ENCODE measurements at regions not wholly inside any gene's neighbourhood (a gene's known extent, or its start where the extent isn't known, plus 50 kb on each side); places are given as distances from the start of the nearest gene placed in this dataset.

DNA sequence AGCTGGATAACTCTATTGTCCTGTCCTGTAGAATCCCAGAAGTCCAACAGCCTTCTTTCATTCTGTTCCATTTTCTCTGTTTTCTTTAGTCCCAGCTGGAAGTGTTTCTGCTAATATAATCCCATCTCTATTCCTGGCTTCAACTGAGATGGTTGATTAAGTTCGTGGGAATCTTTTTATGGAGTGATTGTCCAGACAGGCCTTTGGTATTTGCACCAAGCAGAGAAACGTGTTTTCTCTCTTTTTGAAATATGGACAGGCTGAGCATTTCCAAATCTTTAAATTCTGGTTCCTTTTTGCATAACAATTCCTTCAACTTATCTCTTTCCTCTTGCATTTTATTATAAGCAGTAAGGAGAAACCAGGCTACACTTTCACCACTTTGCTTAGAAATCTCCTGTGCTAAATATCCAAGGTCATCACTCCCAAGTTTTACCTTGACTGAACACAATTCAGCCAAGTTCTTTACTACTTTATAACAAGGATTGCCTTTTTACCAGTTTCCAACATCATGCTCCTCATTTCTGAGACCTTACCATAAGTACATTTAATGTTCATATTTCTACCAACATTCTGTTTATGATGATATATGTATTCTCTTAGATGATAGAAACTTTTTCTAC lies 108.8 kb downstream of the ZFP36L2 start:
- Mint-ChIP-seq H3K4me1 (no peaks in the 10 kb centered on the region), H3K9me3 (peaks cover 22% of the 10 kb centered on the region), H3K27ac (no peak overlapping the region), H3K27me3 (ENCODE audit: insufficient read depth, low read depth, poor library complexity) (no peaks in the 10 kb centered on the region), H3K4me3 (no peak overlapping the region), H3K36me3 (ENCODE audit: low read depth) (peaks cover 10% of the 10 kb centered on the region)
- no peaks in the 10 kb centered on the region for H3K36me3 ChIP-seq (ENCODE audit: insufficient read depth)
- no peaks in the 10 kb centered on the region for H3K27me3 ChIP-seq (ENCODE audit: insufficient read depth)
- no peak overlapping the region for H3K4me3 ChIP-seq
- H3K4me2 ChIP-seq, result no peak overlapping the region
- H3K9me2 ChIP-seq (ENCODE audit: insufficient read depth), result 0 out of 2 replicates have a peak, but pooled peaks cover 6% of the 10 kb centered on the region
- TF ChIP-seq NANOG (IDR thresholded peaks at IDR 0.05; ENCODE audit: borderline replicate concordance) (no peak), ZNF114 (CRISPR knock-in tag; IDR thresholded peaks at IDR 0.05) (no peak), ZNF331 (CRISPR knock-in tag; IDR thresholded peaks at IDR 0.05; ENCODE audit: low read depth) (no peak), CREB1 (CRISPR knock-in tag; IDR thresholded peaks at IDR 0.05; ENCODE audit: low read depth) (no peak), EZH2 (IDR thresholded peaks at IDR 0.05; ENCODE audit: low read depth, unreplicated experiment) (no peak), STAT1 (IDR thresholded peaks at IDR 0.05; ENCODE audit: unreplicated experiment) (no peak), JUNB (IDR thresholded peaks at IDR 0.05; ENCODE audit: unreplicated experiment) (no peak)
- TF ChIP-seq, protein P1, sequence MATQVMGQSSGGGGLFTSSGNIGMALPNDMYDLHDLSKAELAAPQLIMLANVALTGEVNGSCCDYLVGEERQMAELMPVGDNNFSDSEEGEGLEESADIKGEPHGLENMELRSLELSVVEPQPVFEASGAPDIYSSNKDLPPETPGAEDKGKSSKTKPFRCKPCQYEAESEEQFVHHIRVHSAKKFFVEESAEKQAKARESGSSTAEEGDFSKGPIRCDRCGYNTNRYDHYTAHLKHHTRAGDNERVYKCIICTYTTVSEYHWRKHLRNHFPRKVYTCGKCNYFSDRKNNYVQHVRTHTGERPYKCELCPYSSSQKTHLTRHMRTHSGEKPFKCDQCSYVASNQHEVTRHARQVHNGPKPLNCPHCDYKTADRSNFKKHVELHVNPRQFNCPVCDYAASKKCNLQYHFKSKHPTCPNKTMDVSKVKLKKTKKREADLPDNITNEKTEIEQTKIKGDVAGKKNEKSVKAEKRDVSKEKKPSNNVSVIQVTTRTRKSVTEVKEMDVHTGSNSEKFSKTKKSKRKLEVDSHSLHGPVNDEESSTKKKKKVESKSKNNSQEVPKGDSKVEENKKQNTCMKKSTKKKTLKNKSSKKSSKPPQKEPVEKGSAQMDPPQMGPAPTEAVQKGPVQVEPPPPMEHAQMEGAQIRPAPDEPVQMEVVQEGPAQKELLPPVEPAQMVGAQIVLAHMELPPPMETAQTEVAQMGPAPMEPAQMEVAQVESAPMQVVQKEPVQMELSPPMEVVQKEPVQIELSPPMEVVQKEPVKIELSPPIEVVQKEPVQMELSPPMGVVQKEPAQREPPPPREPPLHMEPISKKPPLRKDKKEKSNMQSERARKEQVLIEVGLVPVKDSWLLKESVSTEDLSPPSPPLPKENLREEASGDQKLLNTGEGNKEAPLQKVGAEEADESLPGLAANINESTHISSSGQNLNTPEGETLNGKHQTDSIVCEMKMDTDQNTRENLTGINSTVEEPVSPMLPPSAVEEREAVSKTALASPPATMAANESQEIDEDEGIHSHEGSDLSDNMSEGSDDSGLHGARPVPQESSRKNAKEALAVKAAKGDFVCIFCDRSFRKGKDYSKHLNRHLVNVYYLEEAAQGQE (IDR thresholded peaks at IDR 0.05; ENCODE audit: unreplicated experiment), result no peak
- TF ChIP-seq, protein P2, sequence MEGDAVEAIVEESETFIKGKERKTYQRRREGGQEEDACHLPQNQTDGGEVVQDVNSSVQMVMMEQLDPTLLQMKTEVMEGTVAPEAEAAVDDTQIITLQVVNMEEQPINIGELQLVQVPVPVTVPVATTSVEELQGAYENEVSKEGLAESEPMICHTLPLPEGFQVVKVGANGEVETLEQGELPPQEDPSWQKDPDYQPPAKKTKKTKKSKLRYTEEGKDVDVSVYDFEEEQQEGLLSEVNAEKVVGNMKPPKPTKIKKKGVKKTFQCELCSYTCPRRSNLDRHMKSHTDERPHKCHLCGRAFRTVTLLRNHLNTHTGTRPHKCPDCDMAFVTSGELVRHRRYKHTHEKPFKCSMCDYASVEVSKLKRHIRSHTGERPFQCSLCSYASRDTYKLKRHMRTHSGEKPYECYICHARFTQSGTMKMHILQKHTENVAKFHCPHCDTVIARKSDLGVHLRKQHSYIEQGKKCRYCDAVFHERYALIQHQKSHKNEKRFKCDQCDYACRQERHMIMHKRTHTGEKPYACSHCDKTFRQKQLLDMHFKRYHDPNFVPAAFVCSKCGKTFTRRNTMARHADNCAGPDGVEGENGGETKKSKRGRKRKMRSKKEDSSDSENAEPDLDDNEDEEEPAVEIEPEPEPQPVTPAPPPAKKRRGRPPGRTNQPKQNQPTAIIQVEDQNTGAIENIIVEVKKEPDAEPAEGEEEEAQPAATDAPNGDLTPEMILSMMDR (conservative IDR thresholded peaks at IDR 0.05; ENCODE audit: low read depth in 2 of 2), result no peak
- TF ChIP-seq, protein P3, sequence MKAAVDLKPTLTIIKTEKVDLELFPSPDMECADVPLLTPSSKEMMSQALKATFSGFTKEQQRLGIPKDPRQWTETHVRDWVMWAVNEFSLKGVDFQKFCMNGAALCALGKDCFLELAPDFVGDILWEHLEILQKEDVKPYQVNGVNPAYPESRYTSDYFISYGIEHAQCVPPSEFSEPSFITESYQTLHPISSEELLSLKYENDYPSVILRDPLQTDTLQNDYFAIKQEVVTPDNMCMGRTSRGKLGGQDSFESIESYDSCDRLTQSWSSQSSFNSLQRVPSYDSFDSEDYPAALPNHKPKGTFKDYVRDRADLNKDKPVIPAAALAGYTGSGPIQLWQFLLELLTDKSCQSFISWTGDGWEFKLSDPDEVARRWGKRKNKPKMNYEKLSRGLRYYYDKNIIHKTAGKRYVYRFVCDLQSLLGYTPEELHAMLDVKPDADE (IDR thresholded peaks at IDR 0.05), result no peak
- TF ChIP-seq, protein P4, sequence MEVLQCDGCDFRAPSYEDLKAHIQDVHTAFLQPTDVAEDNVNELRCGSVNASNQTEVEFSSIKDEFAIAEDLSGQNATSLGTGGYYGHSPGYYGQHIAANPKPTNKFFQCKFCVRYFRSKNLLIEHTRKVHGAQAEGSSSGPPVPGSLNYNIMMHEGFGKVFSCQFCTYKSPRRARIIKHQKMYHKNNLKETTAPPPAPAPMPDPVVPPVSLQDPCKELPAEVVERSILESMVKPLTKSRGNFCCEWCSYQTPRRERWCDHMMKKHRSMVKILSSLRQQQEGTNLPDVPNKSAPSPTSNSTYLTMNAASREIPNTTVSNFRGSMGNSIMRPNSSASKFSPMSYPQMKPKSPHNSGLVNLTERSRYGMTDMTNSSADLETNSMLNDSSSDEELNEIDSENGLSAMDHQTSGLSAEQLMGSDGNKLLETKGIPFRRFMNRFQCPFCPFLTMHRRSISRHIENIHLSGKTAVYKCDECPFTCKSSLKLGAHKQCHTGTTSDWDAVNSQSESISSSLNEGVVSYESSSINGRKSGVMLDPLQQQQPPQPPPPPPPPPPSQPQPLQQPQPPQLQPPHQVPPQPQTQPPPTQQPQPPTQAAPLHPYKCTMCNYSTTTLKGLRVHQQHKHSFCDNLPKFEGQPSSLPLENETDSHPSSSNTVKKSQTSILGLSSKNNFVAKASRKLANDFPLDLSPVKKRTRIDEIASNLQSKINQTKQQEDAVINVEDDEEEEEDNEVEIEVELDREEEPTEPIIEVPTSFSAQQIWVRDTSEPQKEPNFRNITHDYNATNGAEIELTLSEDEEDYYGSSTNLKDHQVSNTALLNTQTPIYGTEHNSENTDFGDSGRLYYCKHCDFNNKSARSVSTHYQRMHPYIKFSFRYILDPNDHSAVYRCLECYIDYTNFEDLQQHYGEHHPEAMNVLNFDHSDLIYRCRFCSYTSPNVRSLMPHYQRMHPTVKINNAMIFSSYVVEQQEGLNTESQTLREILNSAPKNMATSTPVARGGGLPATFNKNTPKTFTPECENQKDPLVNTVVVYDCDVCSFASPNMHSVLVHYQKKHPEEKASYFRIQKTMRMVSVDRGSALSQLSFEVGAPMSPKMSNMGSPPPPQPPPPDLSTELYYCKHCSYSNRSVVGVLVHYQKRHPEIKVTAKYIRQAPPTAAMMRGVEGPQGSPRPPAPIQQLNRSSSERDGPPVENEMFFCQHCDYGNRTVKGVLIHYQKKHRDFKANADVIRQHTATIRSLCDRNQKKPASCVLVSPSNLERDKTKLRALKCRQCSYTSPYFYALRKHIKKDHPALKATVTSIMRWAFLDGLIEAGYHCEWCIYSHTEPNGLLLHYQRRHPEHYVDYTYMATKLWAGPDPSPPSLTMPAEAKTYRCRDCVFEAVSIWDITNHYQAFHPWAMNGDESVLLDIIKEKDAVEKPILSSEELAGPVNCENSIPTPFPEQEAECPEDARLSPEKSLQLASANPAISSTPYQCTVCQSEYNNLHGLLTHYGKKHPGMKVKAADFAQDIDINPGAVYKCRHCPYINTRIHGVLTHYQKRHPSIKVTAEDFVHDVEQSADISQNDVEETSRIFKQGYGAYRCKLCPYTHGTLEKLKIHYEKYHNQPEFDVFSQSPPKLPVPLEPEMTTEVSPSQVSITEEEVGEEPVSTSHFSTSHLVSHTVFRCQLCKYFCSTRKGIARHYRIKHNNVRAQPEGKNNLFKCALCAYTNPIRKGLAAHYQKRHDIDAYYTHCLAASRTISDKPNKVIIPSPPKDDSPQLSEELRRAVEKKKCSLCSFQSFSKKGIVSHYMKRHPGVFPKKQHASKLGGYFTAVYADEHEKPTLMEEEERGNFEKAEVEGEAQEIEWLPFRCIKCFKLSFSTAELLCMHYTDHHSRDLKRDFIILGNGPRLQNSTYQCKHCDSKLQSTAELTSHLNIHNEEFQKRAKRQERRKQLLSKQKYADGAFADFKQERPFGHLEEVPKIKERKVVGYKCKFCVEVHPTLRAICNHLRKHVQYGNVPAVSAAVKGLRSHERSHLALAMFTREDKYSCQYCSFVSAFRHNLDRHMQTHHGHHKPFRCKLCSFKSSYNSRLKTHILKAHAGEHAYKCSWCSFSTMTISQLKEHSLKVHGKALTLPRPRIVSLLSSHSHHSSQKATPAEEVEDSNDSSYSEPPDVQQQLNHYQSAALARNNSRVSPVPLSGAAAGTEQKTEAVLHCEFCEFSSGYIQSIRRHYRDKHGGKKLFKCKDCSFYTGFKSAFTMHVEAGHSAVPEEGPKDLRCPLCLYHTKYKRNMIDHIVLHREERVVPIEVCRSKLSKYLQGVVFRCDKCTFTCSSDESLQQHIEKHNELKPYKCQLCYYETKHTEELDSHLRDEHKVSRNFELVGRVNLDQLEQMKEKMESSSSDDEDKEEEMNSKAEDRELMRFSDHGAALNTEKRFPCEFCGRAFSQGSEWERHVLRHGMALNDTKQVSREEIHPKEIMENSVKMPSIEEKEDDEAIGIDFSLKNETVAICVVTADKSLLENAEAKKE (CRISPR knock-in tag; IDR thresholded peaks at IDR 0.05), result no peak
- DNase-seq (ENCODE audit: low spot score) (no peak), ATAC-seq (no peak)
- H3K79me2 ChIP-seq (replicated peaks; ENCODE audit: insufficient read depth), result no peaks in the 10 kb centered on the region
- no peak overlapping the region for H3K27ac ChIP-seq (ENCODE audit: low read depth)
- no peak overlapping the region for H2AFZ ChIP-seq
- no peaks in the 10 kb centered on the region for H3K4me1 ChIP-seq (ENCODE audit: insufficient read depth)
- H4K20me1 ChIP-seq (replicated peaks; ENCODE audit: insufficient read depth), result no peaks in the 10 kb centered on the region
- no peaks in the 10 kb centered on the region for H3F3A ChIP-seq (replicated peaks; ENCODE audit: low read depth)

Measured in GM23338 (cell line).